Colonic mucosa (tissue), 4 donors: ENCODE measurements at regions not wholly inside any gene's neighbourhood (a gene's known extent, or its start where the extent isn't known, plus 50 kb on each side); places are given as distances from the start of the nearest gene placed in this dataset.
"Not testable (repeated sequence)": the region's sequence is repeated elsewhere in the genome, so short reads cannot be mapped to it uniquely, and the experiment has no call there.

Source experiments
- DNase-seq: peaks from one replicate; pipeline ENCODE4 v3.0.0-alpha.2; 2020
- H3K27ac ChIP-seq: fragments of 200-600 bp; one replicate; pipeline ENCODE4 v1.8.0; 2021
- H3K27me3 ChIP-seq: fragments of 200-600 bp; one replicate; pipeline ENCODE4 v1.8.0; 2021
- H3K36me3 ChIP-seq: fragments of 200-600 bp; one replicate; pipeline ENCODE4 v1.8.0; 2021
- H3K4me1 ChIP-seq: fragments of 200-600 bp; one replicate; pipeline ENCODE4 v1.8.0; 2021; ENCODE audit warnings: mild to moderate bottlenecking
- H3K4me3 ChIP-seq: fragments of 200-600 bp; one replicate; pipeline ENCODE4 v1.8.0; 2021
- H3K9ac ChIP-seq, 2 donors: one replicate each; pipeline ENCODE4 v1.7.0; 2013; ENCODE audit warnings: control low read depth in 2 of 2, low read depth in 2 of 2, low read length in 2 of 2
- H3K9me3 ChIP-seq: fragments of 200-600 bp; one replicate; pipeline ENCODE4 v1.8.0; 2021
- intact Hi-C: fragments of 100-400 bp; cut with DNase I; formaldehyde crosslinking; loops from one replicate; pipeline ENCODE4 v1.14.1; 2022
- TF ChIP-seq, protein P1 (sequence below): fragments of 200-600 bp; IDR thresholded peaks from one replicate; pipeline ENCODE4 v1.8.0; 2022; ENCODE audit warnings: antibody characterized with exemption, mild to moderate bottlenecking
- donor health status: healthy.
- donor health status: DM: no; HTN: no; CAD: no.
- donor health status: DM: no; HTN: no; CAD: no.

DNA sequence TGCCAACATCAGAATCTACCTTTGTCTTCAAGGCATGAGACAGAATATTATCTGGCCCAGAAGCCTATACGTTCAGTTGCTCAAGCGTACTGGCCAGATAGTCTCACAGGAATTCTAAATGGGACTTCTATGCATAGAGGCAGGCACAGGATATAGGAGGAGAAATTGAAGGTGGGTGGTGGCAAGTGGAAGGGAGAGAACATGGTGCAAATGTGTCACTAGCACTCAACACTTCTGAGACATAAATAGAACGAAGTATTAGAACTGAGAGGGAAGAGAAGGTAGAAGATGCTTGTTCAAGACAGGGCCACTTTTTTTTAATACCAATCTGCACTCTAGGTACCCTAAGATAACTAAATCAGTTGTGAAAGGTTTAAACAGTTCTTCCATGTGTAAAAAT lies 85.8 kb downstream of the TFPI2 start:
- H3K4me1 ChIP-seq, result no peaks in the 10 kb centered on the region
- TF ChIP-seq, protein P1, sequence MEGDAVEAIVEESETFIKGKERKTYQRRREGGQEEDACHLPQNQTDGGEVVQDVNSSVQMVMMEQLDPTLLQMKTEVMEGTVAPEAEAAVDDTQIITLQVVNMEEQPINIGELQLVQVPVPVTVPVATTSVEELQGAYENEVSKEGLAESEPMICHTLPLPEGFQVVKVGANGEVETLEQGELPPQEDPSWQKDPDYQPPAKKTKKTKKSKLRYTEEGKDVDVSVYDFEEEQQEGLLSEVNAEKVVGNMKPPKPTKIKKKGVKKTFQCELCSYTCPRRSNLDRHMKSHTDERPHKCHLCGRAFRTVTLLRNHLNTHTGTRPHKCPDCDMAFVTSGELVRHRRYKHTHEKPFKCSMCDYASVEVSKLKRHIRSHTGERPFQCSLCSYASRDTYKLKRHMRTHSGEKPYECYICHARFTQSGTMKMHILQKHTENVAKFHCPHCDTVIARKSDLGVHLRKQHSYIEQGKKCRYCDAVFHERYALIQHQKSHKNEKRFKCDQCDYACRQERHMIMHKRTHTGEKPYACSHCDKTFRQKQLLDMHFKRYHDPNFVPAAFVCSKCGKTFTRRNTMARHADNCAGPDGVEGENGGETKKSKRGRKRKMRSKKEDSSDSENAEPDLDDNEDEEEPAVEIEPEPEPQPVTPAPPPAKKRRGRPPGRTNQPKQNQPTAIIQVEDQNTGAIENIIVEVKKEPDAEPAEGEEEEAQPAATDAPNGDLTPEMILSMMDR, result no peak
- no peaks in the 10 kb centered on the region for H3K9me3 ChIP-seq
- intact Hi-C loops, result no loop called here
- H3K9ac ChIP-seq, result no peak overlapping the region
- H3K4me3 ChIP-seq, result no peak overlapping the region
- no peak for DNase-seq
- H3K36me3 ChIP-seq, result no peaks in the 10 kb centered on the region
- H3K27me3 ChIP-seq, result no peaks in the 10 kb centered on the region
- no peak overlapping the region for H3K27ac ChIP-seq

DNA sequence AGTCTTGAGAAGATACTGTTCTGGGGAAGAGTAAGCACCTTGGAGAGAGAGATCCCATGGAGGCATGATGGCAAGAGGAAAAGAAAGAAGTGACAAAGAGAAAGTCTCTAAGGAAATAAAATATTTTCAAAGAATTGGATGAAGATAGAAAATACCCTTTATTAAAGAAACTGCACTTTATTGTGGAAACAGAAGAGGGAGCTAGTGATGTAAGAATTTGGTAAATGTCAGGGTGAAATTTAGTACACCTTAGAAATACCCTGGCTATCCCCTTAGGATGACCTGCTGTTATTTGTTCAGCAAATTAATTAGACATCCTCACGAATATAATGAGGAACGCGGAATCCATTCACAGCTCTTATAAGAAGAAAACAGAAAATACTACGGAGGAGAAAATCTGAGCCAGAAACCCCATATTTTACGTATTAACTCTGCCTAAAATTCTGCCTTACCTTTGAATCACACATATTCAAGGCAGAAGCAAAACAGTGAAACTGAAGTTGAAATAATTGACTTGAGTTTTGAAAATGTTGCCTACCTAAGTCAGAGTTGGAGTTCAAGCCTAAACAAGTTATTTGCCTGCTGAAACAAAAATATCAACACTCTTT lies 90.7 kb downstream of the TFPI2 start:
- no peak for DNase-seq
- H3K4me1 ChIP-seq, result no peaks in the 10 kb centered on the region
- no peaks in the 10 kb centered on the region for H3K36me3 ChIP-seq
- H3K27me3 ChIP-seq, result no peaks in the 10 kb centered on the region
- H3K27ac ChIP-seq, result no peak overlapping the region
- intact Hi-C loops, result no loop called here
- H3K9me3 ChIP-seq, result no peaks in the 10 kb centered on the region
- TF ChIP-seq, protein P1, result no peak
- no peak overlapping the region for H3K9ac ChIP-seq
- H3K4me3 ChIP-seq, result no peak overlapping the region

DNA sequence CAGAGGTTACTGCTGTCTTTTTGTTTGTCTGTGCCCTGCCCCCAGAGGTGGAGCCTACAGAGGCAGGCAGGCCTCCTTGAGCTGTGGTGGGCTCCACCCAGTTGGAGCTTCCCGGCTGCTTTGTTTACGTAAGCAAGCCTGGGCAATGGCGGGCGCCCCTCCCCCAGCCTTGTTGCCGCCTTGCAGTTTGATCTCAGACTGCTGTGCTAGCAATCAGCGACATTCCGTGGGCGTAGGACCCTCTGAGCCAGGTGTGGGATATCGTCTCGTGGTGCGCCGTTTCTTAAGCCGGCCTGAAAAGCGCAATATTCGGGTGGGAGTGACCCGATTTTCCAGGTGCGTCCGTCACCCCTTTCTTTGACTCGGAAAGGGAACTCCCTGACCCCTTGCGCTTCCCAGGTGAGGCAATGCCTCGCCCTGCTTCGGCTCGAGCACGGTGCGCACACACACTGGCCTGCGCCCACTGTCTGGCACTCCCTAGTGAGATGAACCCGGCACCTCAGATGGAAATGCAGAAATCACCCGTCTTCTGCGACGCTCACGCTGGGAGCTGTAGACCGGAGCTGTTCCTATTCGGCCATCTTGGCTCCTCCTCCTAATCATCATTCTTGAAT lies 97.4 kb downstream of the TFPI2 start:
- DNase-seq, H3K9me3 ChIP-seq, H3K27ac ChIP-seq, H3K36me3 ChIP-seq, H3K4me1 ChIP-seq, intact Hi-C loops, H3K4me3 ChIP-seq, H3K9ac ChIP-seq, H3K27me3 ChIP-seq: not testable (repeated sequence)

DNA sequence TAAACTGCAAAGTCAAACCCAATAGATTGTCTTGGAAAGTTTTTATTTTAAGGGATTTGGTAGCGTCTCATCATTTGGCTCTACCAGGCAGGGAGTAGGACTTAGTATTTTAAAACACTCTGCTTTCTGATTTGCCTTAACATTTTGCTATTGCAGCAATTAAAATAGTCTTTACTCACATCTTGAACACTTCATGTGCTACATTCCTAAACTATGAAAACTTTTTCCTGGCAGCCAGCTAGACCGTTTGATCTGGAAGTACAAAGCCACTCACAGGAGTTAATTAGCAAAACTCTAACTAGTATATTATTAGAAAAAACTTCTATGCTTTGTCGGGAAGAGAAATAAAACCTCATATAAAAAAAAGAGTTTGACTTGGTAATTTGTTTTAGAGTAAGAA lies 111.4 kb downstream of the TFPI2 start:
- Histone ChIP-seq H3K4me3 (no peak overlapping the region), H3K36me3 (no peaks in the 10 kb centered on the region), H3K9ac (no peak overlapping the region), H3K4me1 (no peaks in the 10 kb centered on the region), H3K27ac (no peak overlapping the region), H3K27me3 (no peaks in the 10 kb centered on the region), H3K9me3 (no peaks in the 10 kb centered on the region)
- intact Hi-C loops, result no loop called here
- no peak for DNase-seq
- TF ChIP-seq, protein P1, result no peak

DNA sequence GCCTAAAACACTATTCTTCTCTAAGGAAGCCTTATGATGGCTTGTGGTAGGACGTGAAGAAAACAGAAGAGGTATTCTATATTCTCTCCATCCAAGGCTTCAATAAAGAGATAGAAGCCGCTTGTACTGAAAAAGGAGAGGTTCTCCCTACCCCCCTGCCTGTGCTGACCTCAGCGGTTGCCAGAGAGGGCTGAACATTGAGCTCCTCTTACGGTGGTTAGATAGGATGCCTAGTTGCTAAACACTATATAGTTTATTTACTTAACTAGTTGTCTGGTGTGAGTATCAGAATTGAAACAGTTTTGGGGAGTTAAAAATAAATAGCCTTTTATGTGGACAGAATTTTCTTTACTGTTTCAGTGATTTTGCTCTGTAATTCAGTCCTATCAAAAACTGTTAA lies 112.2 kb downstream of the TFPI2 start:
- Histone ChIP-seq H3K36me3 (no peaks in the 10 kb centered on the region), H3K27ac (no peak overlapping the region), H3K9me3 (no peaks in the 10 kb centered on the region), H3K9ac (no peak overlapping the region), H3K4me3 (no peak overlapping the region), H3K27me3 (no peaks in the 10 kb centered on the region), H3K4me1 (no peaks in the 10 kb centered on the region)
- intact Hi-C loops, result no loop called here
- TF ChIP-seq, protein P1, result no peak
- no peak for DNase-seq

DNA sequence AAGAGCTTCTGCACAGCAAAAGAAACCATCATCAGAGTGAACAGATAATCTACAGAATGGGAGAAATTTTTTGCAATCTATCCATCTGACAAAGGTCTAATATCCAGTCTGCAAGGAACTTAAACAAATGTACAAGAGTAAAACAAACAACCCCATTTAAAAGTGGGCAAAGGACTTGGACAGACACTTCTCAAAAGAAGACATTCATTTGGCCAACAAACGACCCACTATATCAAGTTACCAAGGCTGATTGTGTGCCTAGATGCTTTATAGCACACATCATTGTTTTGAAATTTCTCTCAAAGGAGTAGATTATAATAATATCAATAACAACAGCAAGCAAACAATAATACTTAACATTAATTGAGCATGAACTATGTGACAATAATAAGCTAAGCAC lies 117.1 kb downstream of the TFPI2 start:
- Histone ChIP-seq H3K4me1 (no peaks in the 10 kb centered on the region), H3K4me3 (no peak overlapping the region), H3K36me3 (no peaks in the 10 kb centered on the region), H3K9ac (no peak overlapping the region), H3K27me3 (no peaks in the 10 kb centered on the region), H3K27ac (no peak overlapping the region), H3K9me3 (no peaks in the 10 kb centered on the region)
- no peak for DNase-seq
- TF ChIP-seq, protein P1, result no peak
- intact Hi-C loops, result no loop called here
